Nephron progenitor cell (in vitro differentiated cells): ENCODE measurements at regions not wholly inside any gene's neighbourhood (a gene's known extent, or its start where the extent isn't known, plus 50 kb on each side); places are given as distances from the start of the nearest gene placed in this dataset.

Experiments
- DNase-seq: peaks from one replicate; pipeline ENCODE4 v3.0.0; 2021
- H3K27ac Mint-ChIP-seq: 2 replicates; pipeline ENCODE4 v1.8.0; 2021; ENCODE audit warnings: mild to moderate bottlenecking, moderate library complexity, mixed read lengths
- H3K27me3 Mint-ChIP-seq: 2 replicates; pipeline ENCODE4 v1.8.0; 2021; ENCODE audit warnings: mild to moderate bottlenecking, low read depth, mixed read lengths; ENCODE audit not compliant: poor library complexity
- H3K36me3 Mint-ChIP-seq: 2 replicates; pipeline ENCODE4 v1.8.0; 2021; ENCODE audit warnings: low read depth, mixed read lengths
- H3K4me1 Mint-ChIP-seq: 2 replicates; pipeline ENCODE4 v1.8.0; 2021; ENCODE audit warnings: mixed read lengths
- H3K4me3 Mint-ChIP-seq: 2 replicates; pipeline ENCODE4 v1.8.0; 2021; ENCODE audit warnings: mild to moderate bottlenecking, moderate library complexity, mixed read lengths
- H3K9me3 Mint-ChIP-seq: 2 replicates; pipeline ENCODE4 v1.8.0; 2021; ENCODE audit warnings: mild to moderate bottlenecking, moderate library complexity, mixed read lengths
- TF ChIP-seq, protein P1 (sequence below): fragments of 200-600 bp; sonication (generic); IDR thresholded peaks from 2 replicates; pipeline ENCODE4 v1.5.0; 2021; ENCODE audit warnings: antibody characterized with exemption

DNA sequence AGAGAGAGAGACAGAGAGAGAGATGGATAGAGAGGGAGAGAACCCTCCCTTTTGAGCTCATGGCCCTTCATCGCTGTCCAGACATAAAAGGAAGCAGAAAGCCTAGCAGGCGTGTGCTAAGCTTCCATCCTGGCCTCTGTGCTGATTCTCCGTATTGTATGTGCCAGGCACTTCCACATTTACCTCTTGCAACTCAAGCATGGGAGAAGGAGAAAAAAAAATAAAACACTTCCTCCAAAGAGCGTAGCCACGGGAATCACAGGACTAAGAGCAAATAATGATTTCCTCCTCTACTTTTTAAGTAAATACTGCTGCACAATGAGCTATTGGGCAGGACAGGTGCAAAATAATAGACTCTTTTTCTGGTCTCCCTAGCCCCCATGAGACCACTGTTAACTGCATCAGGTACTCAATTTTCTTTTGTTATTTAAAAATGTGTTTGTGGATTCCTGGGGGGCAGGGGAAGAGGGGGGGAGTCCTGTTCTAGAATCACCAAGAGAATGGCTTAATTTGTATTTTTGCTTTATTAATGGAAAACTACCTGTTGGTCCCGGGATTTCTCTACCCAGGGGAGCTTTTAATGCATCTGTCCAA lies 154.3 kb downstream of the NXPE2 start:
- Mint-ChIP-seq H3K36me3 (no peaks in the 10 kb centered on the region), H3K9me3 (no peaks in the 10 kb centered on the region), H3K4me1 (no peaks in the 10 kb centered on the region), H3K4me3 (no peak overlapping the region), H3K27me3 (no peaks in the 10 kb centered on the region), H3K27ac (no peak overlapping the region)
- no peak for DNase-seq
- TF ChIP-seq, protein P1, sequence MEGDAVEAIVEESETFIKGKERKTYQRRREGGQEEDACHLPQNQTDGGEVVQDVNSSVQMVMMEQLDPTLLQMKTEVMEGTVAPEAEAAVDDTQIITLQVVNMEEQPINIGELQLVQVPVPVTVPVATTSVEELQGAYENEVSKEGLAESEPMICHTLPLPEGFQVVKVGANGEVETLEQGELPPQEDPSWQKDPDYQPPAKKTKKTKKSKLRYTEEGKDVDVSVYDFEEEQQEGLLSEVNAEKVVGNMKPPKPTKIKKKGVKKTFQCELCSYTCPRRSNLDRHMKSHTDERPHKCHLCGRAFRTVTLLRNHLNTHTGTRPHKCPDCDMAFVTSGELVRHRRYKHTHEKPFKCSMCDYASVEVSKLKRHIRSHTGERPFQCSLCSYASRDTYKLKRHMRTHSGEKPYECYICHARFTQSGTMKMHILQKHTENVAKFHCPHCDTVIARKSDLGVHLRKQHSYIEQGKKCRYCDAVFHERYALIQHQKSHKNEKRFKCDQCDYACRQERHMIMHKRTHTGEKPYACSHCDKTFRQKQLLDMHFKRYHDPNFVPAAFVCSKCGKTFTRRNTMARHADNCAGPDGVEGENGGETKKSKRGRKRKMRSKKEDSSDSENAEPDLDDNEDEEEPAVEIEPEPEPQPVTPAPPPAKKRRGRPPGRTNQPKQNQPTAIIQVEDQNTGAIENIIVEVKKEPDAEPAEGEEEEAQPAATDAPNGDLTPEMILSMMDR = no peak

- Mint-ChIP-seq H3K4me1 (no peaks in the 10 kb centered on the region), H3K9me3 (peaks cover 14% of the 10 kb centered on the region), H3K27ac (no peak overlapping the region), H3K4me3 (no peak overlapping the region), H3K36me3 (peaks cover 5% of the 10 kb centered on the region), H3K27me3 (no peaks in the 10 kb centered on the region)
- no peak for DNase-seq
- TF ChIP-seq, protein P1 = no peak
Observed at GRCh38 chr11:114836161-114836560, 157.8 kb downstream of the NXPE2 start.

- Mint-ChIP-seq H3K9me3 (peaks cover 24% of the 10 kb centered on the region), H3K4me1 (peaks cover 29% of the 10 kb centered on the region), H3K36me3 (no peaks in the 10 kb centered on the region), H3K4me3 (no peak overlapping the region), H3K27me3 (peaks cover 4% of the 10 kb centered on the region), H3K27ac (no peak overlapping the region)
- TF ChIP-seq, protein P1 = no peak
- DNase-seq = no peak
Observed at GRCh38 chr11:114844896-114845295, 166.6 kb downstream of the NXPE2 start.

DNA sequence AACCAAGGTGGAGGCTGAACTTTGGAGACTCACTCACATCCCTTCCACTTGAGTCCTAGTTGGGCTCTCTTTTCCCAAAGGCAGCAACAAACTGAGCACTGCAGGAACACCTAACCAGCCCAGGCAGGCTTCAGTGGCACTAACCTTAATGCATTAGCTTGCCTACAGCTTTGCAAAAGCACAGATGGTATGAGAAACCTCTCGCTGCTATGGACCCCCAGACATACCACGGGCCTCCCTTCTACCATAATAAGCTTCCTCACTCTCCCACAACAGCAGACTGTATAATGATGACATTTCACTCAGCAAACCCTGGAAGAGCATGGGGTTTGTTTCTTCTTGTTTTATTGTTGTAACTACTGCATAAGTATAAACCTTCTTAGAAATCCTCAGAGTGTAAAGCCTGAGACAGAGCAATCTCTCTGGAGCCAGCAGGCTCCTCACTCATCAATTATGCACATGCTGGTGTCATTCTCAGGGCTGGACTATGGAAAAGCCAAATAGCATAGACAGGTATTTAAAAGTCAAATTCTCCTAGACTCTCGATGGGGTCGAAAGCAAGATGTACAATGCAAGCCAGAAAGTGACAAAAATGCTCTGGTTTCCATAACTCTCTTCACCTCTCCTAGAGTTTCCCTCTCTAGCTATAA lies 167.6 kb downstream of the NXPE2 start:
- DNase-seq = no peak
- Mint-ChIP-seq H3K36me3 (no peaks in the 10 kb centered on the region), H3K4me3 (no peak overlapping the region), H3K9me3 (peaks cover 24% of the 10 kb centered on the region), H3K27ac (no peak overlapping the region), H3K27me3 (peaks cover 4% of the 10 kb centered on the region), H3K4me1 (peaks cover 29% of the 10 kb centered on the region)
- TF ChIP-seq, protein P1 = no peak

- Mint-ChIP-seq H3K4me3 (no peak overlapping the region), H3K36me3 (no peaks in the 10 kb centered on the region), H3K27me3 (peaks cover 4% of the 10 kb centered on the region), H3K9me3 (peaks cover 24% of the 10 kb centered on the region), H3K4me1 (peaks cover 34% of the 10 kb centered on the region), H3K27ac (no peak overlapping the region)
- DNase-seq = no peak
- TF ChIP-seq, protein P1 = no peak
Observed at GRCh38 chr11:114846416-114846791, 168.1 kb downstream of the NXPE2 start.
